GM23338 (cell line): ENCODE measurements at regions not wholly inside any gene's neighbourhood (a gene's known extent, or its start where the extent isn't known, plus 50 kb on each side); places are given as distances from the start of the nearest gene placed in this dataset.

Experiments
- ATAC-seq: fragments of 200-7000 bp; cut with Tn5 transposase; 3 replicates; pipeline ENCODE4 v1.9.1; 2020
- DNase-seq: peaks from one replicate; pipeline ENCODE4 v3.0.0-alpha.2; 2015; ENCODE audit warnings: low spot score
- H2AFZ ChIP-seq: fragments of 200-600 bp; sonication (generic); 2 replicates; pipeline ENCODE4 v1.8.0; 2016; ENCODE audit warnings: antibody characterized with exemption, mild to moderate bottlenecking, moderate library complexity
- H3F3A ChIP-seq: fragments of 200-600 bp; sonication (generic); replicated peaks from 2 replicates; pipeline ENCODE4 v1.8.0; 2017; ENCODE audit warnings: antibody characterized with exemption, mixed run types, low read depth
- H3K27ac ChIP-seq: fragments of 200-600 bp; sonication (generic); 2 replicates; pipeline ENCODE4 v1.6.1; 2016; ENCODE audit warnings: low read depth
- H3K27me3 ChIP-seq: fragments of 200-600 bp; sonication (generic); 2 replicates; pipeline ENCODE4 v1.8.0; 2016; ENCODE audit warnings: mild to moderate bottlenecking, mixed run types, moderate library complexity; ENCODE audit not compliant: insufficient read depth
- H3K36me3 ChIP-seq: fragments of 200-600 bp; sonication (generic); 2 replicates; pipeline ENCODE4 v1.8.0; 2016; ENCODE audit warnings: mild to moderate bottlenecking; ENCODE audit not compliant: insufficient read depth
- H3K4me1 ChIP-seq: fragments of 200-600 bp; sonication (generic); 2 replicates; pipeline ENCODE4 v1.8.0; 2016; ENCODE audit warnings: mild to moderate bottlenecking, moderate library complexity; ENCODE audit not compliant: insufficient read depth
- H3K4me2 ChIP-seq: fragments of 200-600 bp; sonication (generic); 2 replicates; pipeline ENCODE4 v1.7.1; 2017; ENCODE audit warnings: mixed run types
- H3K4me3 ChIP-seq: fragments of 200-600 bp; sonication (generic); 2 replicates; pipeline ENCODE4 v1.6.1; 2016; ENCODE audit warnings: mixed run types
- H3K79me2 ChIP-seq: fragments of 200-600 bp; sonication (generic); replicated peaks from 2 replicates; pipeline ENCODE4 v1.8.0; 2017; ENCODE audit warnings: mild to moderate bottlenecking; ENCODE audit not compliant: insufficient read depth
- H3K9me2 ChIP-seq: fragments of 200-600 bp; sonication (generic); 2 replicates; pipeline ENCODE4 v1.8.0; 2017; ENCODE audit not compliant: insufficient read depth
- H4K20me1 ChIP-seq: fragments of 200-600 bp; sonication (generic); replicated peaks from 2 replicates; pipeline ENCODE4 v1.8.0; 2017; ENCODE audit warnings: mild to moderate bottlenecking; ENCODE audit not compliant: insufficient read depth
- H3K27ac Mint-ChIP-seq: 2 replicates; pipeline ENCODE4 v1.8.0; 2020; ENCODE audit warnings: inconsistent platforms, mild to moderate bottlenecking, moderate library complexity, mixed read lengths
- H3K27me3 Mint-ChIP-seq: 3 replicates; pipeline ENCODE4 v1.8.0; 2022; ENCODE audit warnings: low read depth, mild to moderate bottlenecking, moderate library complexity, mixed read lengths, inconsistent platforms; ENCODE audit not compliant: insufficient read depth, poor library complexity
- H3K36me3 Mint-ChIP-seq: 3 replicates; pipeline ENCODE4 v1.8.0; 2021; ENCODE audit warnings: low read depth, mild to moderate bottlenecking, inconsistent platforms, moderate library complexity, mixed read lengths
- H3K4me1 Mint-ChIP-seq: 3 replicates; pipeline ENCODE4 v1.8.0; 2020; ENCODE audit warnings: mild to moderate bottlenecking, inconsistent platforms, mixed read lengths
- H3K4me3 Mint-ChIP-seq: 3 replicates; pipeline ENCODE4 v1.8.0; 2021; ENCODE audit warnings: moderate library complexity, mild to moderate bottlenecking, inconsistent platforms, mixed read lengths
- H3K9me3 Mint-ChIP-seq: 3 replicates; pipeline ENCODE4 v1.8.0; 2020; ENCODE audit warnings: moderate library complexity, mild to moderate bottlenecking, inconsistent platforms, mixed read lengths
- CREB1 ChIP-seq: fragments of 250-450 bp; sonication (Bioruptor Pico); IDR thresholded peaks from 2 replicates; pipeline ENCODE4 v1.5.0; 2020; ENCODE audit warnings: low read depth, mild to moderate bottlenecking, moderate library complexity
- CTCF ChIP-seq, 2 experiments: fragments of 200-600 bp in 1 of 2; sonication (generic) in 1 of 2; conservative IDR thresholded peaks; 2 replicates each; pipeline versions ENCODE4 v1.5.1 to v1.6.1; 2016 to 2017; ENCODE audit warnings: antibody characterized with exemption in 2 of 2, low read depth in 2 of 2, mild to moderate bottlenecking in 2 of 2, moderate library complexity in 1 of 2
- EZH2 ChIP-seq: fragments of 200-600 bp; sonication (generic); IDR thresholded peaks from one replicate; pipeline ENCODE4 v1.8.0; 2017; ENCODE audit warnings: antibody characterized with exemption, mild to moderate bottlenecking, low read depth; ENCODE audit not compliant: unreplicated experiment
- EZH2phosphoT487 ChIP-seq: fragments of 200-600 bp; sonication (generic); IDR thresholded peaks from one replicate; pipeline ENCODE4 v1.8.1; 2018; ENCODE audit warnings: antibody characterized with exemption; ENCODE audit not compliant: unreplicated experiment
- JUNB ChIP-seq: IDR thresholded peaks from one replicate; pipeline ENCODE4 v1.6.1; 2016; ENCODE audit warnings: antibody characterized with exemption; ENCODE audit not compliant: unreplicated experiment
- POLR2AphosphoS5 ChIP-seq: IDR thresholded peaks from 2 replicates; pipeline ENCODE4 v1.6.1; 2016; ENCODE audit warnings: antibody characterized with exemption, low read depth
- REST ChIP-seq: IDR thresholded peaks from one replicate; pipeline ENCODE4 v1.6.1; 2018; ENCODE audit warnings: antibody characterized with exemption; ENCODE audit not compliant: unreplicated experiment
- STAT1 ChIP-seq: IDR thresholded peaks from one replicate; pipeline ENCODE4 v1.6.1; 2016; ENCODE audit warnings: antibody characterized with exemption; ENCODE audit not compliant: unreplicated experiment
- ZNF114 ChIP-seq: fragments of 250-450 bp; sonication (Bioruptor Pico); IDR thresholded peaks from 2 replicates; pipeline ENCODE4 v1.5.0; 2020; ENCODE audit warnings: mild to moderate bottlenecking, moderate library complexity

DNA sequence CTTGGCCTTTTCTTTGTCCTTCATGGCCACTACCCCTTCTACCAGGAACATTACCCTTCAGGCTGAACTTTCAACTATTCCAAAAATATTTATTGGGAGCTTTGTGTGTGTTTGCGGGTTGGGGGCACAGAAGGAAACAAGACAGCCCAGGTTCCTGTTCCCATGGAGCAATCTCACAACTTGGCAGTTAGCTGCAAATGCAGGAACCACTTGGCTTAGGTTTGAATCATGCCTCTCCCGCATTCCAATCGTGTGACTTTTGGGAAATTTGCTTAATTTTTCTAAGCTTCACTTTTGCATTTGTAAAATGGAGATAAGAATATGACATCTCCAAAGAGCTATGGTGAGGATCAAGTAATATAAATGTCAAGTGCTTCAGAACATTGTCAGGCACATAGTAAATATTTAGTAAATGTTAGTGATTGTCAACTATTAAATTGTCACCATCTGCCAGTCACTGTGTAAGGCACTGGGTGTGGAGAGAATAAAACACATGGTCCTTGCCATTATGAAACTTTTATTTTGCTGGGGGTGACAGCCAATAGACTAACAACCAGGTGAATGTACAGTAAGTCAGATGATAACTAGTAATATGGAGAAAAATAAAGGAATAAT is 277.1 kb downstream of the SNX13 start (continued):
- no peak for TF ChIP-seq JUNB

DNA sequence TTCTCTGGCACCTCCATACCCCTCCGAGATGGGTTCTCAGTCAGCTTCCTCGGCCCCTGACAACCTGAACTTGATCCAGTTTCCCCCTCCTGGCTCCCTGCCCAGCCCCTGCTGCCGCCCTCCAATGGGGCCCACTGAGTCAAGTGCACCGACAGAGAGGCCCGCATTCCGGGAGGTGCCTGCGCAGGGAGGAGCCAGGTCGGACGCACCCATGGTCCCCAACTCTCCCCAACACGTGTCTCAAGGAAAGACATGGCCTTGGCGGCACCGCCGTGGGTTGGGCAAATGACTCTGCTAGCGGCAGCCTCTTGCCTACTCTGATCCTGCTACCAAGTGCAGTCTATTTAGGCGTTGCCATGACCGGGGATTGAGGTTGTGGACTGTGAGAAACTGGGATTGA is 275.3 kb downstream of the SNX13 start:
- Histone ChIP-seq H3K9me2 (no peaks in the 10 kb centered on the region), H4K20me1 (no peaks in the 10 kb centered on the region), H3K27ac (no peak overlapping the region), H2AFZ (peak overlapping the region; percentile 63; the same call in 1 of the 2 replicates), H3K27me3 (no peaks in the 10 kb centered on the region), H3K79me2 (no peaks in the 10 kb centered on the region), H3F3A (no peaks in the 10 kb centered on the region), H3K4me1 (peaks cover 5% of the 10 kb centered on the region; the same call in 1 of the 2 replicates), H3K36me3 (no peaks in the 10 kb centered on the region), H3K4me3 (no peak overlapping the region), H3K4me2 (no peak overlapping the region)
- Mint-ChIP-seq H3K4me3 (no peak overlapping the region), H3K36me3 (no peaks in the 10 kb centered on the region), H3K4me1 (peaks cover 17% of the 10 kb centered on the region), H3K27me3 (no peaks in the 10 kb centered on the region), H3K9me3 (no peaks in the 10 kb centered on the region), H3K27ac (no peak overlapping the region)
- ATAC-seq (no peak), DNase-seq (no peak)
- no peak for TF ChIP-seq CTCF (conservative IDR thresholded peaks at IDR 0.05; ENCODE audit: low read depth in 2 of 2)
- no peak for TF ChIP-seq REST
- TF ChIP-seq ZNF114 (CRISPR knock-in tag): no peak
- TF ChIP-seq POLR2AphosphoS5: no peak
- no peak for TF ChIP-seq STAT1
- no peak for TF ChIP-seq EZH2phosphoT487
- TF ChIP-seq EZH2: no peak
- no peak for TF ChIP-seq CREB1 (CRISPR knock-in tag)
